CD4-positive, alpha-beta T cell (primary cell): ENCODE measurements at regions not wholly inside any gene's neighbourhood (a gene's known extent, or its start where the extent isn't known, plus 50 kb on each side); places are given as distances from the start of the nearest gene placed in this dataset.

Experiments
- ATAC-seq: fragments of 200-7000 bp; cut with Tn5 transposase; one replicate; pipeline ENCODE4 v1.10.0; 2022; ENCODE audit warnings: mild to moderate bottlenecking; ENCODE audit not compliant: poor library complexity
- CTCF ChIA-PET: fragments of 350-600 bp; sonication (Branson Sonifier 250); formaldehyde crosslinking; loops from one replicate; lab custom pipeline; 2021; ENCODE audit warnings: antibody characterized with exemption, inconsistent platforms; lab: Charles Lee
- POLR2A ChIA-PET: fragments of 350-600 bp; sonication (Branson Sonifier 250); formaldehyde crosslinking; loops from one replicate; lab custom pipeline; 2021; ENCODE audit warnings: antibody characterized with exemption, inconsistent platforms; lab: Charles Lee
- DNase-seq, 14 experiments: peaks; one replicate each; pipeline ENCODE4 v3.0.0-alpha.2; 2013 to 2020; ENCODE audit warnings: mixed read lengths in 2 of 14
- H3K27ac ChIP-seq, 2 donors: one replicate each; pipeline versions ENCODE4 v1.5.1 to v1.7.0; 2013; ENCODE audit warnings: low read length in 2 of 2, low read depth in 1 of 2, mild to moderate bottlenecking in 1 of 2
- H3K27me3 ChIP-seq, 2 experiments: 1 replicate in 1 of 2; 2 replicates in 1 of 2; pipeline versions ENCODE4 v1.6.1 to v1.7.0; 2013; ENCODE audit warnings: low read length in 2 of 2, control low read depth in 1 of 2, mild to moderate bottlenecking in 1 of 2, moderate library complexity in 1 of 2; ENCODE audit not compliant: insufficient read depth in 2 of 2, control insufficient read depth in 1 of 2
- H3K36me3 ChIP-seq: one replicate; pipeline ENCODE4 v1.6.1; 2013; ENCODE audit warnings: low read length, control low read depth; ENCODE audit not compliant: insufficient read depth
- H3K4me1 ChIP-seq: one replicate; pipeline ENCODE4 v1.6.1; 2013; ENCODE audit warnings: low read length, control low read depth; ENCODE audit not compliant: insufficient read depth
- H3K4me3 ChIP-seq: one replicate; pipeline ENCODE4 v1.5.1; 2013; ENCODE audit warnings: mild to moderate bottlenecking, low read length, moderate library complexity
- H3K9me3 ChIP-seq, 2 experiments: 1 replicate in 1 of 2; 2 replicates in 1 of 2; pipeline versions ENCODE4 v1.6.1 to v1.7.0; 2013; ENCODE audit warnings: low read length in 2 of 2, mild to moderate bottlenecking in 2 of 2, control low read depth in 1 of 2, moderate library complexity in 1 of 2; ENCODE audit not compliant: control insufficient read depth in 1 of 2, insufficient read depth in 1 of 2
- H3K27ac Mint-ChIP-seq: one replicate; pipeline ENCODE4 v1.8.0; 2020; ENCODE audit warnings: mixed read lengths
- H3K27me3 Mint-ChIP-seq: one replicate; pipeline ENCODE4 v1.8.0; 2021; ENCODE audit warnings: mixed read lengths
- H3K36me3 Mint-ChIP-seq: one replicate; pipeline ENCODE4 v1.8.0; 2021; ENCODE audit warnings: low read depth, mixed read lengths
- H3K4me1 Mint-ChIP-seq: one replicate; pipeline ENCODE4 v1.8.0; 2021; ENCODE audit warnings: low read depth, mixed read lengths
- H3K4me3 Mint-ChIP-seq: one replicate; pipeline ENCODE4 v1.8.0; 2020; ENCODE audit warnings: mild to moderate bottlenecking, mixed read lengths
- H3K9me3 Mint-ChIP-seq: one replicate; pipeline ENCODE4 v1.8.0; 2020; ENCODE audit warnings: mixed read lengths
- CTCF ChIP-seq: fragments of 200-600 bp; IDR thresholded peaks from one replicate; pipeline ENCODE4 v1.8.0; 2022; ENCODE audit warnings: antibody characterized with exemption, mild to moderate bottlenecking
- intact Hi-C, 2 experiments: fragments of 100-400 bp; cut with DNase I in 1 of 2; cut with micrococcal nuclease in 1 of 2; formaldehyde crosslinking; loops; one replicate each; pipeline versions ENCODE4 v1.15.1 to v1.9.0; 2023 to 2025; cut with DNase I, micrococcal nuclease

DNA sequence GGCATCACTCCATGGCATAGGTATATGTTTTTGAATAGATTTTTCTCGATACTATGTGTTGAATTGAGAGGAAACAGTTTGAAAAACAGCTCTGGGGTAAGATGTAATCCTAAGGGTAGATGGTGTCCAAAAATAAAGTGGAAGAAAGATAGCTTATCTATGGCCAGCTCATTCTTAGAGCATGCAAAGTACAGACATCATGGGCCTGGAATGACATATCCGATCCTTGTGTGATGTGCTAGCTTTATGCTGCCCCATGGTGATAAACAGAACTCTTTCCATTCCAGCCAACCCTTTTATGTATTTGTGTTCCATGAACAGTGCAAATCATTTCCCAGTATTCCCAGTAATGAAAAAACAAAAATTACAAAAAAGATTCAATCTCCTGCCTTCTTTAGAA, 390.2 kb upstream of the NXPH2 start:
- Mint-ChIP-seq H3K4me1 (no peaks in the 10 kb centered on the region), H3K36me3 (no peaks in the 10 kb centered on the region), H3K27ac (no peak overlapping the region), H3K9me3 (peaks cover 8% of the 10 kb centered on the region), H3K4me3 (no peak overlapping the region), H3K27me3 (no peaks in the 10 kb centered on the region)
- intact Hi-C loops, result no loop called here
- Histone ChIP-seq H3K27me3 (no peaks in the 10 kb centered on the region), H3K4me1 (no peaks in the 10 kb centered on the region), H3K36me3 (no peaks in the 10 kb centered on the region), H3K9me3 (no peaks in the 10 kb centered on the region), H3K4me3 (no peak overlapping the region), H3K27ac (no peak overlapping the region)
- DNase-seq, result no peak
- no peak for ATAC-seq
- CTCF ChIA-PET, result no interaction called here
- TF ChIP-seq CTCF, result no peak
- POLR2A ChIA-PET, result no interaction called here

GRCh38 chr2:139165601-139166000, 385.4 kb upstream of the NXPH2 start:
- DNase-seq (no peak), ATAC-seq (no peak)
- TF ChIP-seq CTCF, result no peak
- Histone ChIP-seq H3K9me3 (no peaks in the 10 kb centered on the region), H3K27me3 (no peaks in the 10 kb centered on the region), H3K27ac (no peak overlapping the region), H3K36me3 (no peaks in the 10 kb centered on the region), H3K4me3 (no peak overlapping the region), H3K4me1 (no peaks in the 10 kb centered on the region)
- no peaks in the 10 kb centered on the region for H3K27me3 Mint-ChIP-seq
- no peak overlapping the region for H3K27ac Mint-ChIP-seq
- no peaks in the 10 kb centered on the region for H3K36me3 Mint-ChIP-seq
- peaks cover 13% of the 10 kb centered on the region for H3K9me3 Mint-ChIP-seq
- POLR2A ChIA-PET, result no interaction called here
- no peaks in the 10 kb centered on the region for H3K4me1 Mint-ChIP-seq
- intact Hi-C loops, result no loop called here
- CTCF ChIA-PET, result no interaction called here
- no peak overlapping the region for H3K4me3 Mint-ChIP-seq

GRCh38 chr2:139165041-139165440, 384.9 kb upstream of the NXPH2 start:
- Histone ChIP-seq H3K4me1 (no peaks in the 10 kb centered on the region), H3K27me3 (no peaks in the 10 kb centered on the region), H3K4me3 (no peak overlapping the region), H3K27ac (no peak overlapping the region), H3K36me3 (no peaks in the 10 kb centered on the region), H3K9me3 (no peaks in the 10 kb centered on the region)
- H3K9me3 Mint-ChIP-seq, result peaks cover 15% of the 10 kb centered on the region
- ChIA-PET POLR2A (no interaction called here), CTCF (no interaction called here)
- no peaks in the 10 kb centered on the region for H3K4me1 Mint-ChIP-seq
- H3K4me3 Mint-ChIP-seq, result no peak overlapping the region
- DNase-seq (no peak), ATAC-seq (no peak)
- no peaks in the 10 kb centered on the region for H3K36me3 Mint-ChIP-seq
- TF ChIP-seq CTCF, result no peak
- H3K27me3 Mint-ChIP-seq, result no peaks in the 10 kb centered on the region
- intact Hi-C loops, result no loop called here
- H3K27ac Mint-ChIP-seq, result no peak overlapping the region
